ENCODE measurements at regions not wholly inside any gene's neighbourhood (a gene's known extent, or its start where the extent isn't known, plus 50 kb on each side); places are given as distances from the start of the nearest gene placed in this dataset.
"Not testable (repeated sequence)": the region's sequence is repeated elsewhere in the genome, so short reads cannot be mapped to it uniquely, and the experiment has no call there.

GRCh38 chr2:16208241-16208797, 268.0 kb downstream of the MYCN start:
- DNase-seq = no peak

- no peak for DNase-seq
Observed at GRCh38 chr2:16207611-16208010, 267.3 kb downstream of the MYCN start.

- DNase-seq = no peak
Observed at GRCh38 chr2:16207151-16207550, 266.8 kb downstream of the MYCN start.

- DNase-seq = no peak
Observed at GRCh38 chr2:16206191-16206944, 266.0 kb downstream of the MYCN start.

GRCh38 chr2:16205631-16206030, 265.3 kb downstream of the MYCN start:
- DNase-seq = no peak

- DNase-seq = no peak
Observed at GRCh38 chr2:16204886-16205620, 264.7 kb downstream of the MYCN start.

- DNase-seq = no peak
Observed at GRCh38 chr2:16204251-16204650, 263.9 kb downstream of the MYCN start.

- DNase-seq = no peak
Observed at GRCh38 chr2:16203691-16204090, 263.3 kb downstream of the MYCN start.

GRCh38 chr2:16203069-16203468, 262.7 kb downstream of the MYCN start:
- no peak for DNase-seq

DNA sequence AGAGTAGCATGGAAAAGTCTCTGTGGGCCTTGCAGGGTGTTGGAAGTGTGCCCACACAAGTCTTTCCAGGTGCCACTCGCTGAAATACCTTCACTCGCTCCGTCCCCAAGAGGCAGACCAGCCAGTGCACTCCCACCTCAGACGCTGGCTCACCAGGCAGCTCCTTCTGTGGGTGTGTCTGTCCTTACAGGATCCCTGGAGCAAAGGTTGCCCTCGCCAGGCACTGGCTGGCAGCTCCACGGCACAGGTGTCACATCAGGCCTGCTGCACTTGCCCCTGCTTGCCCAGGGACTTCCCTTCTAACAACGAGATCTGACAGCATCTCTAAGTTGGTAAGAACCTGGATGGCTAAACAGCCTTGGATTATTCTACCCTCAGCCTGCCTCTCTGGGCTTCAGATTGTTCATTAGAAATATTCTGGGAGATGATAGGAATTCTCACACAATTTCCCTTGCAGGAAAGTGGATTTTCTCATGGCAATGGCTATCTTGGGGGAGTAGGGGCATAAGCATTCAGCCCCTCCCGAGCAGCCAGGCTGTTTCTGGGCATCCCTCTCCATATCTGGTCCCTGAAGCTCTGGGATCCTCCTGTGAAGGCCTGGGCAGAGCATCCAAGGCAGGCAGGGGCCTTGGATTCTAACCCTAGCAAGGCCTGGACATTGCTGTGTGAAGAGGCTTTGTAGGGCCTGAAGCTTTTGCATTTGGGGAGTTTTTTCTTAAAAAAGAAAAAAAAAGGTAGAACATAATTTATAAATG, 262.1 kb downstream of the MYCN start:
- DNase-seq = no peak

GRCh38 chr2:16201848-16202247, 261.5 kb downstream of the MYCN start:
- no peak for DNase-seq

GRCh38 chr2:16200554-16201193, 260.3 kb downstream of the MYCN start:
- no peak for DNase-seq

DNA sequence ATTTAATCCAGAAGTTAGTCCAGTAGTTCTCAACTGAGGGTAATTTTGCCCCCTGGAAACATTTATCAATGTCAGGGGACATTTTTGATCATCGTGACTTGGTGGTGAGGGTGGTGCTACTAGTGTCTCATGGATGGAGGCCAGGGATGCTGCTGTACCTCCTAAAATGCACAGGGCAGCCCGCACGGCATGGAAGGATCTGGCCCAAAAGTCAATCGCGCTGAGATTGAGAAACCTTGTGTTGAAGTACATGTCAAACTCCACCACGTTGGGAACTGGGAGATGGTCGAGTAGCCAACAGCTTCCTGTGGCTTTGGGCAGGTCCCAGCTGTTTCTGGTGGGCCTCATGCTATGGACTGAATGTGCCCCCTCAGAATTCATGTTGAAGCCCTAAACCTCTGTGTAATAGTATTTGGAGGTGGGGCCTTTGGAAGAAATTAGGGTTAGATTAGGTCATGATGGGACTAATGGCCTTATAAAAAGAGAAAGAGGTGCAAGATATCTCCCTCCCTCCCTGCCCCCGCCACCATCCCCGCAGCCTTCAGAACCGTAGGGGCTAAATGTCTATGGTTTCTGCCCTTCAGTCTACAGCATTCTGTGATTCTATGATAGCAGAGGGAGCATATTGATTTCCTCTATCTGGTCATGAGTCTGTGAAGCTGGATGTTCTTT, 259.7 kb downstream of the MYCN start:
- DNase-seq = no peak

- DNase-seq = not testable (repeated sequence)
Observed at GRCh38 chr2:16199241-16199640, 258.9 kb downstream of the MYCN start.

DNA sequence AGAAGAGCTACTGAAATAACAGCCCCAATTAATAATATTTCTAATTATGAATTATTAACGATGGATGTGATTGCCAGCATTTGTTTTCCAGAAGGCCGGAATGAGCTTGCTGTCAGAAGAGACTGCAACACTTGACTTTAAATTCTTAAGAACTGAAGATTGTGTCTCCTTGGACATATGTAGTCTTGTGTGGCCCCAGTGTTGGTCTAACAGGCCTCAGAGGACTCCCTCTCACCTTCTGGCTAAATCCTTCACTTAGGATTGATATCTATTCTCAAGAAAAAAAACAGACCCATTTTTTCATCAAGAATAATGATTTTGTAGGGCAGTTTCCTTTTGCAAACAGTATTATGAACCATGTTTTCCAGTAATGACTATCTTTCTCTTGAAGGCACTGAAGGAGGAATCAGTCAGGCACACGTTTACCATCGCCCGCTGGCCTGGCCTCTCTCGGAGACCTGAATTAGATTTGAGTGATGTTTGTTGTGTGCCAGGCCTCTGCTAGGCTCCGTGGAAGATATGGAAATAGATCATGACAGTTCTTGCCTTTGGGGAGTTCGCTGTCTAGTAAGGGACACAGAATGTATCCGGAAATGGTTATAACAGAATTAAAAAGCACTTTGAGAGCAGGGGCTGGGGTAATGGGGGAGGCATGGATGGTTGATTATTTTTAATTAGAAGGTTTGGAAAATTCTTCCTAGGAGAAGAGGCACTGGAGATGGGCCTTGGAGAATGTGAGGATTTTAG, 258.0 kb downstream of the MYCN start:
- DNase-seq = no peak

- DNase-seq = no peak
Observed at GRCh38 chr2:16197504-16198147, 257.3 kb downstream of the MYCN start.

- DNase-seq = no peak
Observed at GRCh38 chr2:16196687-16197503, 256.5 kb downstream of the MYCN start.

GRCh38 chr2:16195681-16196070, 255.3 kb downstream of the MYCN start:
- no peak for DNase-seq

GRCh38 chr2:16194931-16195680, 254.8 kb downstream of the MYCN start:
- DNase-seq = no peak
